ENCODE measurements at regions not wholly inside any gene's neighbourhood (a gene's known extent, or its start where the extent isn't known, plus 50 kb on each side); places are given as distances from the start of the nearest gene placed in this dataset.

DNA sequence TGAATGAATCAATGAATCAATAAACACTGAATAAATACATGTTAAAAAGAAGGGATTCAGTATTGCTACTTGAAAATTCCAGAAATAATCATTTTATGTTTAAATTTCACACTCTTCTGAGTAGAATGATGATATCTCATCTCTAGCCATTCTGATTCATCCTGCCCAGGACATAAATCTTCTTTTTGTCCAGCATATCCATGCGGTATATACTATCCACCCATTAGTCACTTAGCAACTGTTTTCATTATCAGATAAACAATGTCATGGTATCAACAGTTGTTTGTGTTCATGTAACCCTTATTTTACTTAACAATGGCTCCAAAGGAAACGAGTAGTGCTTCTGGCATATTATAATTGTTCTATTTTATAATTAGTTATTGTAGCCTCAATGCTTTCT lies 432.4 kb upstream of the SMC2 start:
- TF ChIP-seq POLR2A (IDR thresholded peaks at IDR 0.05; ENCODE audit: low read depth, low read length), result no peak
- TF ChIP-seq, protein P1, sequence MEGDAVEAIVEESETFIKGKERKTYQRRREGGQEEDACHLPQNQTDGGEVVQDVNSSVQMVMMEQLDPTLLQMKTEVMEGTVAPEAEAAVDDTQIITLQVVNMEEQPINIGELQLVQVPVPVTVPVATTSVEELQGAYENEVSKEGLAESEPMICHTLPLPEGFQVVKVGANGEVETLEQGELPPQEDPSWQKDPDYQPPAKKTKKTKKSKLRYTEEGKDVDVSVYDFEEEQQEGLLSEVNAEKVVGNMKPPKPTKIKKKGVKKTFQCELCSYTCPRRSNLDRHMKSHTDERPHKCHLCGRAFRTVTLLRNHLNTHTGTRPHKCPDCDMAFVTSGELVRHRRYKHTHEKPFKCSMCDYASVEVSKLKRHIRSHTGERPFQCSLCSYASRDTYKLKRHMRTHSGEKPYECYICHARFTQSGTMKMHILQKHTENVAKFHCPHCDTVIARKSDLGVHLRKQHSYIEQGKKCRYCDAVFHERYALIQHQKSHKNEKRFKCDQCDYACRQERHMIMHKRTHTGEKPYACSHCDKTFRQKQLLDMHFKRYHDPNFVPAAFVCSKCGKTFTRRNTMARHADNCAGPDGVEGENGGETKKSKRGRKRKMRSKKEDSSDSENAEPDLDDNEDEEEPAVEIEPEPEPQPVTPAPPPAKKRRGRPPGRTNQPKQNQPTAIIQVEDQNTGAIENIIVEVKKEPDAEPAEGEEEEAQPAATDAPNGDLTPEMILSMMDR (IDR thresholded peaks at IDR 0.05; ENCODE audit: extremely low read depth in 1 of 2, insufficient read depth in 1 of 2, low read depth in 1 of 2, low read length in 2 of 2), result no peak
- no peak for TF ChIP-seq POLR2AphosphoS5 (IDR thresholded peaks at IDR 0.05; ENCODE audit: insufficient read depth, low read depth, low read length)
- TF ChIP-seq EZH2 (IDR thresholded peaks at IDR 0.05; ENCODE audit: borderline replicate concordance, low read depth, low read length, severe bottlenecking), result no peak
- TF ChIP-seq, protein P2, sequence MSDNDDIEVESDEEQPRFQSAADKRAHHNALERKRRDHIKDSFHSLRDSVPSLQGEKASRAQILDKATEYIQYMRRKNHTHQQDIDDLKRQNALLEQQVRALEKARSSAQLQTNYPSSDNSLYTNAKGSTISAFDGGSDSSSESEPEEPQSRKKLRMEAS (IDR thresholded peaks at IDR 0.05; ENCODE audit: insufficient read depth, insufficient read length), result no peak
- TF ChIP-seq JUN (IDR thresholded peaks at IDR 0.05; ENCODE audit: borderline replicate concordance, insufficient read depth, insufficient read length, low read depth), result no peak
- no peak for TF ChIP-seq MYC (IDR thresholded peaks at IDR 0.05; ENCODE audit: low read depth, low read length)
